ENCODE measurements at regions not wholly inside any gene's neighbourhood (a gene's known extent, or its start where the extent isn't known, plus 50 kb on each side); places are given as distances from the start of the nearest gene placed in this dataset.

DNA sequence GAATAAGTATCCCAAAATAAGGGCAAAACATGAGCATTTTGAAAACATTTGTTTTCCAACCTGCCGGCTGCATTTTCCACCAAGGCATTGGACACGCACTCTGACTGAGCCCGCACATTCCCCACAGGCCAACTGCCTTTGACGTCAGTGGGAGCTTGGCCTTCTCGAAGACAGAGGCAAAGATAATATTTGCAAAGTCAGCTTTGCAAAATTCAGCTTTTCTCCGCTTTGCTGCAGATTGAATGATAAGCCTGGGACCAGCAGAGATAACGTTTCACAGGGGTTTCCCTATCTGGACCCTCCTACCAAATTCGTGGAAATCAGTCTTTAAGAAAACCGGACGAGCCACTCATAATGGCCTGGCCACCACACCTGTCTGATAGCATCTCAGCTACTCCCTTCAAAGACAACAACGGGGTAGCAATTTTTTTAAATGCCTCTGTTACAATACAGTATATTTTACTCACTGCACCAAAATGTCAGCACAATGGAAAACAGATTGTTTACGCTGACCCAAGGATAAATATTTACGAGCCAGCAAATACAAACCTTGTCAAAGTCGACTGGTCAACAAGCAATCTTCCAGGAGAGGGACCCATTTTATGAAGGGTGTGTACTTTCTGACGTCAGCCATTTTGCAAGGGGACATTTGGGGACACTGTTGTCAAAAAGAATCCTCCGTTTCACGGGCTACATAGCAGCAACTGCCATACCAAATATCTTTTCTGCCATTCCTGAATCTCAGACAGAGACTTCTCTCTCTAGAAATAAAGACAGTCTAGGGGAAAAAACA is 100.5 kb downstream of the TFAP2A start:
- TF ChIP-seq, protein P1, sequence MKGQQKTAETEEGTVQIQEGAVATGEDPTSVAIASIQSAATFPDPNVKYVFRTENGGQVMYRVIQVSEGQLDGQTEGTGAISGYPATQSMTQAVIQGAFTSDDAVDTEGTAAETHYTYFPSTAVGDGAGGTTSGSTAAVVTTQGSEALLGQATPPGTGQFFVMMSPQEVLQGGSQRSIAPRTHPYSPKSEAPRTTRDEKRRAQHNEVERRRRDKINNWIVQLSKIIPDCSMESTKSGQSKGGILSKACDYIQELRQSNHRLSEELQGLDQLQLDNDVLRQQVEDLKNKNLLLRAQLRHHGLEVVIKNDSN (IDR thresholded peaks at IDR 0.05) = no peak
- no peak for TF ChIP-seq TCF12 (IDR thresholded peaks at IDR 0.05; ENCODE audit: low read depth)
- no peak for TF ChIP-seq YY1 (IDR thresholded peaks at IDR 0.05; ENCODE audit: low read depth)
- no peak for TF ChIP-seq CEBPB (IDR thresholded peaks at IDR 0.05)
- TF ChIP-seq EGR1 (IDR thresholded peaks at IDR 0.05) = no peak
- no peak for TF ChIP-seq TEAD4 (IDR thresholded peaks at IDR 0.05)
- TF ChIP-seq TAF1 (IDR thresholded peaks at IDR 0.05; ENCODE audit: low read depth) = no peak
- no peak for TF ChIP-seq FOXM1 (IDR thresholded peaks at IDR 0.05; ENCODE audit: borderline replicate concordance, low read depth)
- no peak for TF ChIP-seq EP300 (IDR thresholded peaks at IDR 0.05; ENCODE audit: borderline replicate concordance)
- no peak for TF ChIP-seq NFIC (IDR thresholded peaks at IDR 0.05)
- no peak for TF ChIP-seq RAD21 (IDR thresholded peaks at IDR 0.05; ENCODE audit: low read depth)
- TF ChIP-seq, protein P2, sequence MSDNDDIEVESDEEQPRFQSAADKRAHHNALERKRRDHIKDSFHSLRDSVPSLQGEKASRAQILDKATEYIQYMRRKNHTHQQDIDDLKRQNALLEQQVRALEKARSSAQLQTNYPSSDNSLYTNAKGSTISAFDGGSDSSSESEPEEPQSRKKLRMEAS (IDR thresholded peaks at IDR 0.05) = no peak
- no peak for TF ChIP-seq CREB1 (IDR thresholded peaks at IDR 0.05; ENCODE audit: low read depth)
- TF ChIP-seq, protein P3, sequence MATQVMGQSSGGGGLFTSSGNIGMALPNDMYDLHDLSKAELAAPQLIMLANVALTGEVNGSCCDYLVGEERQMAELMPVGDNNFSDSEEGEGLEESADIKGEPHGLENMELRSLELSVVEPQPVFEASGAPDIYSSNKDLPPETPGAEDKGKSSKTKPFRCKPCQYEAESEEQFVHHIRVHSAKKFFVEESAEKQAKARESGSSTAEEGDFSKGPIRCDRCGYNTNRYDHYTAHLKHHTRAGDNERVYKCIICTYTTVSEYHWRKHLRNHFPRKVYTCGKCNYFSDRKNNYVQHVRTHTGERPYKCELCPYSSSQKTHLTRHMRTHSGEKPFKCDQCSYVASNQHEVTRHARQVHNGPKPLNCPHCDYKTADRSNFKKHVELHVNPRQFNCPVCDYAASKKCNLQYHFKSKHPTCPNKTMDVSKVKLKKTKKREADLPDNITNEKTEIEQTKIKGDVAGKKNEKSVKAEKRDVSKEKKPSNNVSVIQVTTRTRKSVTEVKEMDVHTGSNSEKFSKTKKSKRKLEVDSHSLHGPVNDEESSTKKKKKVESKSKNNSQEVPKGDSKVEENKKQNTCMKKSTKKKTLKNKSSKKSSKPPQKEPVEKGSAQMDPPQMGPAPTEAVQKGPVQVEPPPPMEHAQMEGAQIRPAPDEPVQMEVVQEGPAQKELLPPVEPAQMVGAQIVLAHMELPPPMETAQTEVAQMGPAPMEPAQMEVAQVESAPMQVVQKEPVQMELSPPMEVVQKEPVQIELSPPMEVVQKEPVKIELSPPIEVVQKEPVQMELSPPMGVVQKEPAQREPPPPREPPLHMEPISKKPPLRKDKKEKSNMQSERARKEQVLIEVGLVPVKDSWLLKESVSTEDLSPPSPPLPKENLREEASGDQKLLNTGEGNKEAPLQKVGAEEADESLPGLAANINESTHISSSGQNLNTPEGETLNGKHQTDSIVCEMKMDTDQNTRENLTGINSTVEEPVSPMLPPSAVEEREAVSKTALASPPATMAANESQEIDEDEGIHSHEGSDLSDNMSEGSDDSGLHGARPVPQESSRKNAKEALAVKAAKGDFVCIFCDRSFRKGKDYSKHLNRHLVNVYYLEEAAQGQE (IDR thresholded peaks at IDR 0.05; ENCODE audit: low read depth) = no peak
- no peak for TF ChIP-seq ZBTB7A (IDR thresholded peaks at IDR 0.05; ENCODE audit: low read depth)

- TF ChIP-seq RAD21 (IDR thresholded peaks at IDR 0.05; ENCODE audit: low read depth) = no peak
- TF ChIP-seq, protein P2 (IDR thresholded peaks at IDR 0.05) = no peak
- no peak for TF ChIP-seq TCF12 (IDR thresholded peaks at IDR 0.05; ENCODE audit: low read depth)
- no peak for TF ChIP-seq TAF1 (IDR thresholded peaks at IDR 0.05; ENCODE audit: low read depth)
- no peak for TF ChIP-seq TEAD4 (IDR thresholded peaks at IDR 0.05)
- no peak for TF ChIP-seq CREB1 (IDR thresholded peaks at IDR 0.05; ENCODE audit: low read depth)
- no peak for TF ChIP-seq NFIC (IDR thresholded peaks at IDR 0.05)
- no peak for TF ChIP-seq EP300 (IDR thresholded peaks at IDR 0.05; ENCODE audit: borderline replicate concordance)
- no peak for TF ChIP-seq FOXM1 (IDR thresholded peaks at IDR 0.05; ENCODE audit: borderline replicate concordance, low read depth)
- TF ChIP-seq, protein P3 (IDR thresholded peaks at IDR 0.05; ENCODE audit: low read depth) = no peak
- no peak for TF ChIP-seq EGR1 (IDR thresholded peaks at IDR 0.05)
- no peak for TF ChIP-seq ZBTB7A (IDR thresholded peaks at IDR 0.05; ENCODE audit: low read depth)
- TF ChIP-seq, protein P1 (IDR thresholded peaks at IDR 0.05) = no peak
- no peak for TF ChIP-seq YY1 (IDR thresholded peaks at IDR 0.05; ENCODE audit: low read depth)
- TF ChIP-seq CEBPB (IDR thresholded peaks at IDR 0.05) = no peak
These were observed 101.1 kb downstream of the TFAP2A start for GRCh38 chr6:10313799-10314162.

DNA sequence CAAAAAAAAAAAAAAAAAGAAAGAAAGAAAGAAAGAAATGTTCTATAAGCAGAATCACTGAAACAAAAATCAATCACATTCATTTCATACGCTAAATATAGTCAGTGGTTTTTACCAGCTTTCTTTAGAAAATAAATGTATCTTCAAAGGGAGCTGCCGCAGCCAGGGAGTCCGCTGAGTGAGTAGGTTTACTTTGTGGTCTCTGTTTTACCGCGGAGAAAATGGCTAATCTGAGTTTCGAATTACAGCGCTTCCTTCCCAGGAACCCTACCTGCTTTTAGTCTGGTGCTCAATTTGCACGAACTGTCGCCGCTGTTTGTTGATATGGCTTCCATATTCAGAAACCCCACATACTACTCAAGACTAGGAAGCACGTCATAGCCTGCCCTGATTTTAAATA is 102.4 kb downstream of the TFAP2A start:
- TF ChIP-seq ZBTB7A (IDR thresholded peaks at IDR 0.05; ENCODE audit: low read depth) = no peak
- TF ChIP-seq FOXM1 (IDR thresholded peaks at IDR 0.05; ENCODE audit: borderline replicate concordance, low read depth) = no peak
- TF ChIP-seq RAD21 (IDR thresholded peaks at IDR 0.05; ENCODE audit: low read depth) = no peak
- no peak for TF ChIP-seq NFIC (IDR thresholded peaks at IDR 0.05)
- TF ChIP-seq, protein P3 (IDR thresholded peaks at IDR 0.05; ENCODE audit: low read depth) = no peak
- TF ChIP-seq TCF12 (IDR thresholded peaks at IDR 0.05; ENCODE audit: low read depth) = no peak
- TF ChIP-seq YY1 (IDR thresholded peaks at IDR 0.05; ENCODE audit: low read depth) = no peak
- TF ChIP-seq, protein P2 (IDR thresholded peaks at IDR 0.05) = no peak
- TF ChIP-seq TEAD4 (IDR thresholded peaks at IDR 0.05) = no peak
- no peak for TF ChIP-seq CREB1 (IDR thresholded peaks at IDR 0.05; ENCODE audit: low read depth)
- TF ChIP-seq, protein P1 (IDR thresholded peaks at IDR 0.05) = no peak
- TF ChIP-seq CEBPB (IDR thresholded peaks at IDR 0.05) = no peak
- TF ChIP-seq TAF1 (IDR thresholded peaks at IDR 0.05; ENCODE audit: low read depth) = no peak
- TF ChIP-seq EGR1 (IDR thresholded peaks at IDR 0.05) = no peak
- TF ChIP-seq EP300 (IDR thresholded peaks at IDR 0.05; ENCODE audit: borderline replicate concordance) = no peak

Measured in Ishikawa (cell line).